OCI-LY7 (cell line): ENCODE measurements at regions not wholly inside any gene's neighbourhood (a gene's known extent, or its start where the extent isn't known, plus 50 kb on each side); places are given as distances from the start of the nearest gene placed in this dataset. TPM values are rescaled to one million over a fixed set of nuclear protein-coding genes. Genes with fewer than 3 reads are reported as not detected.

Source experiments
- BruUV-seq: library from RNA; stranded (reverse); fragments of 400-500 nt; replicated peaks from 2 replicates; lab custom pipeline; 2021; lab: Mats Ljungman, UMichigan
- CTCF ChIA-PET: fragments of 300-600 bp; sonication (Branson Sonifier 250); formaldehyde crosslinking; loops from one replicate; lab custom pipeline; 2022; ENCODE audit warnings: antibody characterized with exemption; ENCODE audit not compliant: unreplicated experiment; lab: Charles Lee
- POLR2A ChIA-PET: fragments of 300-600 bp; sonication (Branson Sonifier 250); formaldehyde crosslinking; loops from one replicate; lab custom pipeline; 2022; ENCODE audit warnings: antibody characterized with exemption; lab: Charles Lee
- DNase-seq: peaks from one replicate; pipeline ENCODE4 v3.0.0-alpha.2; 2015; ENCODE audit warnings: low spot score
- H2AFZ ChIP-seq: fragments of 200-600 bp; sonication (generic), shearing (Covaris generic); 2 replicates; pipeline ENCODE4 v1.6.1; 2014; ENCODE audit warnings: mild to moderate bottlenecking, antibody characterized with exemption, low read length, moderate library complexity
- H3K27ac ChIP-seq: fragments of 200-600 bp; sonication (generic); 2 replicates; pipeline ENCODE4 v1.5.1; 2014; ENCODE audit warnings: mixed run types, low read depth, mild to moderate bottlenecking, moderate library complexity, low read length, inconsistent platforms; ENCODE audit not compliant: poor library complexity, severe bottlenecking
- H3K36me3 ChIP-seq: fragments of 200-600 bp; sonication (generic); 2 replicates; pipeline ENCODE4 v1.6.1; 2014; ENCODE audit warnings: mild to moderate bottlenecking, antibody characterized with exemption, low read length, moderate library complexity, mixed read lengths; ENCODE audit not compliant: insufficient read depth
- H3K4me1 ChIP-seq: fragments of 200-600 bp; sonication (generic); 2 replicates; pipeline ENCODE4 v1.5.1; 2014; ENCODE audit warnings: mild to moderate bottlenecking, low read length; ENCODE audit not compliant: insufficient read depth, poor library complexity, severe bottlenecking
- H3K4me2 ChIP-seq: fragments of 200-600 bp; sonication (generic); 2 replicates; pipeline ENCODE4 v1.6.1; 2014; ENCODE audit warnings: mild to moderate bottlenecking, low read length
- H3K4me3 ChIP-seq: fragments of 200-600 bp; sonication (generic); 2 replicates; pipeline ENCODE4 v1.5.1; 2014; ENCODE audit warnings: mild to moderate bottlenecking, low read depth, low read length; ENCODE audit not compliant: poor library complexity, severe bottlenecking
- H3K79me2 ChIP-seq: fragments of 200-600 bp; sonication (generic); 2 replicates; pipeline ENCODE4 v1.6.1; 2016; ENCODE audit warnings: low read depth, mild to moderate bottlenecking, low read length, moderate library complexity, mixed read lengths; ENCODE audit not compliant: insufficient read depth
- H3K9me2 ChIP-seq: fragments of 200-600 bp; sonication (generic); 2 replicates; pipeline ENCODE4 v1.6.1; 2016; ENCODE audit warnings: mild to moderate bottlenecking, low read length, mixed read lengths; ENCODE audit not compliant: insufficient read depth
- H3K9me3 ChIP-seq: fragments of 200-600 bp; sonication (generic); 2 replicates; pipeline ENCODE4 v1.6.1; 2014; ENCODE audit warnings: mild to moderate bottlenecking, mixed run types, low read length, mixed read lengths
- H4K20me1 ChIP-seq: fragments of 200-600 bp; sonication (generic); 2 replicates; pipeline ENCODE4 v1.6.1; 2014; ENCODE audit warnings: mild to moderate bottlenecking, antibody characterized with exemption, low read length, moderate library complexity, mixed read lengths; ENCODE audit not compliant: insufficient read depth
- EZH2phosphoT487 ChIP-seq: fragments of 200-600 bp; sonication (generic); IDR thresholded peaks from 2 replicates; pipeline ENCODE4 v1.6.1; 2018; ENCODE audit warnings: low read depth, borderline replicate concordance, mild to moderate bottlenecking, mixed run types, antibody characterized with exemption, low read length, moderate library complexity, mixed read lengths
- intact Hi-C: fragments of 100-400 bp; cut with micrococcal nuclease; formaldehyde crosslinking; loops from one replicate; pipeline ENCODE4 v1.10.0; 2022; ENCODE audit not compliant: unreplicated experiment
- small RNA-seq: library from RNA; depleted of rRNA; stranded (forward); fragments of <200 nt; gene quantifications from one replicate; pipeline ENCODE3, GENCODE V24; 2014
- TF ChIP-seq, protein P1 (sequence below): fragments of 200-600 bp; sonication (generic); conservative IDR thresholded peaks from 2 replicates; pipeline ENCODE4 v1.5.1; 2014; ENCODE audit warnings: mild to moderate bottlenecking, antibody characterized with exemption, low read length, moderate library complexity, mixed read lengths

DNA sequence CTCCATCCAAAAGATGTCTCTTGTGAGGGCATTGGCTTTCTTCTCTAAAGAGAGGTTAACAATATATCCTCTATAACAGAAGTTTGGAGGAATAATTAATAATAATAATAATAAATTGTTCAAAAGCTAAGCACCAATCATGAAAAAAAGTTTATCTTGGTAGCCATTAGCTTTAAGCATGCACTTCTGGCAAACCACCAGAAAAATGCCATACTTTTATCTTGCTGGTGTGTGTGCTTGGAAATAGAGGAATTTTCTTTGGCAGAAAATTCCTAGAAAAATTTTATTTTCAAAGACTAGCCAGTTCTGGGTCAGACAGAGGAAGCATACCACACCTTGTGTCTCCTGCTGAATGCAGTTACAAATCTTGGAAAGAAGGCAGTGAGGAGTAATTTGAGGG is 52.5 kb upstream of the NPY start:
- intact Hi-C loops: no loop called here
- BruUV-seq: no TSS peak
- TF ChIP-seq, protein P1, sequence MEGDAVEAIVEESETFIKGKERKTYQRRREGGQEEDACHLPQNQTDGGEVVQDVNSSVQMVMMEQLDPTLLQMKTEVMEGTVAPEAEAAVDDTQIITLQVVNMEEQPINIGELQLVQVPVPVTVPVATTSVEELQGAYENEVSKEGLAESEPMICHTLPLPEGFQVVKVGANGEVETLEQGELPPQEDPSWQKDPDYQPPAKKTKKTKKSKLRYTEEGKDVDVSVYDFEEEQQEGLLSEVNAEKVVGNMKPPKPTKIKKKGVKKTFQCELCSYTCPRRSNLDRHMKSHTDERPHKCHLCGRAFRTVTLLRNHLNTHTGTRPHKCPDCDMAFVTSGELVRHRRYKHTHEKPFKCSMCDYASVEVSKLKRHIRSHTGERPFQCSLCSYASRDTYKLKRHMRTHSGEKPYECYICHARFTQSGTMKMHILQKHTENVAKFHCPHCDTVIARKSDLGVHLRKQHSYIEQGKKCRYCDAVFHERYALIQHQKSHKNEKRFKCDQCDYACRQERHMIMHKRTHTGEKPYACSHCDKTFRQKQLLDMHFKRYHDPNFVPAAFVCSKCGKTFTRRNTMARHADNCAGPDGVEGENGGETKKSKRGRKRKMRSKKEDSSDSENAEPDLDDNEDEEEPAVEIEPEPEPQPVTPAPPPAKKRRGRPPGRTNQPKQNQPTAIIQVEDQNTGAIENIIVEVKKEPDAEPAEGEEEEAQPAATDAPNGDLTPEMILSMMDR: no peak
- no peak for TF ChIP-seq EZH2phosphoT487
- Histone ChIP-seq H3K27ac (no peak overlapping the region), H3K4me1 (no peaks in the 10 kb centered on the region), H4K20me1 (no peaks in the 10 kb centered on the region), H3K9me3 (no peaks in the 10 kb centered on the region), H2AFZ (no peak overlapping the region), H3K9me2 (no peaks in the 10 kb centered on the region), H3K79me2 (no peaks in the 10 kb centered on the region), H3K4me2 (no peak overlapping the region), H3K36me3 (no peaks in the 10 kb centered on the region), H3K4me3 (no peak overlapping the region)
- POLR2A ChIA-PET: interaction anchor here (0.7 kb wide), 1 partner anchor 393 kb away, joined by 4 read pairs; no protein-coding TSS in a partner anchor
- DNase-seq: no peak
- CTCF ChIA-PET: no interaction called here

DNA sequence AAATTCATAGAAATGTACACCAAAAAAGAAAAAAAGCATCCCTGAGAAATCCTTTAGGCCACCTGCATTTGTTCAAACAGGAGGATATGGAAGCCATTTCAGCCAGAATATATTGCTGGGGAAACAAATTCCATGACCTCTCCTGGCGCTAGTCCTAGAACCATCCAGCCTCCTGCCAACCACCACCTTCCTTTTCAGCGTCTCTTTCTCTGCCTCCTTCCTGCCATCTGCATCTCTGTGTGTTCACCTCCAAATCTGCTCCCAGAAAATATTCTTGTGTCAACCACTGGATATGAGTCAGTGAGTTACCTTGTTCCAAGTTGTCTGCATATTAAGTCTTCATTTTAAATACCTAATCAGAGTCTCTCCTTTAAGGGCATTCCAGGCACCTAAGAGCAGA is 50.6 kb upstream of the NPY start:
- no TSS peak for BruUV-seq
- TF ChIP-seq EZH2phosphoT487: no peak
- TF ChIP-seq, protein P1: no peak
- no peaks in the 10 kb centered on the region for H3K4me1 ChIP-seq
- ChIA-PET CTCF (no interaction called here), POLR2A (interaction anchor here (0.6 kb wide), 1 partner anchor 26 kb away, joined by 3 read pairs; no protein-coding TSS in a partner anchor)
- no peaks in the 10 kb centered on the region for H3K79me2 ChIP-seq
- DNase-seq: no peak
- no peaks in the 10 kb centered on the region for H4K20me1 ChIP-seq
- H2AFZ ChIP-seq: no peak overlapping the region
- H3K4me2 ChIP-seq: no peak overlapping the region
- no peaks in the 10 kb centered on the region for H3K36me3 ChIP-seq
- no peaks in the 10 kb centered on the region for H3K9me2 ChIP-seq
- no peaks in the 10 kb centered on the region for H3K9me3 ChIP-seq
- H3K27ac ChIP-seq: no peak overlapping the region
- intact Hi-C loops: no loop called here
- H3K4me3 ChIP-seq: no peak overlapping the region

Small RNAs in the stretch of these regions (small RNA-seq; reads per million reads assigned to genes)
- not detected for gene RNA5SP228
